CD4-positive, CD25-positive, alpha-beta regulatory T cell (primary cell): ENCODE measurements at regions not wholly inside any gene's neighbourhood (a gene's known extent, or its start where the extent isn't known, plus 50 kb on each side); places are given as distances from the start of the nearest gene placed in this dataset.

Experiments used
- ATAC-seq, 2 donors: fragments of 150-1000 bp; cut with Tn5 transposase; one replicate each; pipeline ENCODE4 v1.10.0; 2021; ENCODE audit warnings: low read depth in 2 of 2, moderate number of reproducible peaks in 2 of 2, moderate library complexity in 1 of 2
- DNase-seq, 3 donors: peaks; one replicate each; pipeline versions ENCODE4 v3.0.0 to v3.0.0-alpha.2; 2012 to 2022; ENCODE audit warnings: mixed read lengths in 1 of 3
- H3K27ac ChIP-seq: one replicate; pipeline ENCODE4 v1.7.0; 2013; ENCODE audit warnings: mild to moderate bottlenecking, low read length; ENCODE audit not compliant: insufficient read depth, poor library complexity, severe bottlenecking
- H3K27me3 ChIP-seq: one replicate; pipeline ENCODE4 v1.7.0; 2013; ENCODE audit warnings: low read length; ENCODE audit not compliant: control insufficient read depth, insufficient read depth
- H3K36me3 ChIP-seq: one replicate; pipeline ENCODE4 v1.7.0; 2013; ENCODE audit warnings: mild to moderate bottlenecking, low read length, moderate library complexity; ENCODE audit not compliant: control insufficient read depth, insufficient read depth
- H3K4me1 ChIP-seq: 2 replicates; pipeline ENCODE4 v1.7.0; 2013; ENCODE audit warnings: mild to moderate bottlenecking, low read length; ENCODE audit not compliant: insufficient read depth, control insufficient read depth, poor library complexity, severe bottlenecking
- H3K4me3 ChIP-seq: one replicate; pipeline ENCODE4 v1.7.0; 2013; ENCODE audit warnings: low read depth, mild to moderate bottlenecking, low read length, moderate library complexity
- H3K9me3 ChIP-seq, 2 experiments: 1 replicate in 1 of 2; 2 replicates in 1 of 2; pipeline ENCODE4 v1.7.0; 2013; ENCODE audit warnings: low read length in 2 of 2, mild to moderate bottlenecking in 1 of 2, moderate library complexity in 1 of 2; ENCODE audit not compliant: control insufficient read depth in 2 of 2
- H3K27ac Mint-ChIP-seq, 3 donors: one replicate each; pipeline ENCODE4 v1.8.0; 2020 to 2022; ENCODE audit warnings: mild to moderate bottlenecking in 3 of 3, mixed read lengths in 3 of 3, moderate library complexity in 2 of 3
- H3K27me3 Mint-ChIP-seq: one replicate; pipeline ENCODE4 v1.8.0; 2022; ENCODE audit warnings: mild to moderate bottlenecking, mixed read lengths
- H3K36me3 Mint-ChIP-seq: one replicate; pipeline ENCODE4 v1.8.0; 2020; ENCODE audit warnings: mixed read lengths
- H3K4me1 Mint-ChIP-seq, 4 donors: one replicate each; pipeline ENCODE4 v1.8.0; 2020 to 2022; ENCODE audit warnings: mixed read lengths in 4 of 4, mild to moderate bottlenecking in 1 of 4
- H3K4me3 Mint-ChIP-seq, 4 donors: one replicate each; pipeline ENCODE4 v1.8.0; 2020 to 2022; ENCODE audit warnings: mild to moderate bottlenecking in 4 of 4, mixed read lengths in 4 of 4, moderate library complexity in 3 of 4
- H3K9me3 Mint-ChIP-seq, 7 donors: one replicate each; pipeline ENCODE4 v1.8.0; 2020 to 2022; ENCODE audit warnings: mixed read lengths in 7 of 7, mild to moderate bottlenecking in 3 of 7, moderate library complexity in 2 of 7

GRCh38 chr2:147172493-147173188, 672.2 kb upstream of the ACVR2A start:
- no peak overlapping the region for H3K4me3 ChIP-seq
- Mint-ChIP-seq H3K27me3 (no peaks in the 10 kb centered on the region), H3K9me3 (peaks cover 0 to 5% (median 1%) of the 10 kb centered on the region in 7 donors), H3K4me3 (no peak overlapping the region), H3K36me3 (no peaks in the 10 kb centered on the region), H3K4me1 (no peaks in the 10 kb centered on the region), H3K27ac (no peak overlapping the region)
- no peaks in the 10 kb centered on the region for H3K9me3 ChIP-seq
- no peaks in the 10 kb centered on the region for H3K27me3 ChIP-seq
- no peak for DNase-seq
- H3K36me3 ChIP-seq = no peaks in the 10 kb centered on the region
- H3K4me1 ChIP-seq = no peaks in the 10 kb centered on the region
- no peak overlapping the region for H3K27ac ChIP-seq
- no peak for ATAC-seq

GRCh38 chr2:147171941-147172340, 672.9 kb upstream of the ACVR2A start:
- Mint-ChIP-seq H3K27ac (no peak overlapping the region), H3K9me3 (peaks cover 0 to 4% (median 1%) of the 10 kb centered on the region in 7 donors), H3K36me3 (no peaks in the 10 kb centered on the region), H3K4me3 (no peak overlapping the region), H3K4me1 (no peaks in the 10 kb centered on the region), H3K27me3 (no peaks in the 10 kb centered on the region)
- no peak for DNase-seq
- no peak overlapping the region for H3K27ac ChIP-seq
- H3K4me3 ChIP-seq = no peak overlapping the region
- H3K36me3 ChIP-seq = no peaks in the 10 kb centered on the region
- no peaks in the 10 kb centered on the region for H3K9me3 ChIP-seq
- no peaks in the 10 kb centered on the region for H3K4me1 ChIP-seq
- no peaks in the 10 kb centered on the region for H3K27me3 ChIP-seq
- no peak for ATAC-seq

DNA sequence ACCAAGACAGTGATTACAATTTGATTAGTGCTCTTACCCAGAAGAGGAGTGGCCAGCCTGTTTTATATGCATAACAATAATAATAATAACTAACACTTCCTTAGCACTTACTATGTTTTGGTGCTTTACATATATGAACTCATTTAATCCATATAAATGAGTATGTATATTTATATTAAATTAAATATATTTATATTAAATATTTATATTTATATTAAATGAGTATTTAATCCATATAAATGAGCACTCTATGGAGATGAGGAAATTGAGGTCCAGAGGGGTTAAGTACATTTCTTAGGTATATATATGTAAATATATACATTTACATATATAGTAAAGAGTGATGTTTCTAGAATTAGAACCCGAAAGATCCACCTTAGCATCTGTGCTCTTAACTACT, 673.9 kb upstream of the ACVR2A start:
- no peak for DNase-seq
- no peak overlapping the region for H3K4me3 ChIP-seq
- H3K4me1 ChIP-seq = no peaks in the 10 kb centered on the region
- H3K27ac ChIP-seq = no peak overlapping the region
- Mint-ChIP-seq H3K4me3 (no peak overlapping the region), H3K27ac (no peak overlapping the region), H3K27me3 (no peaks in the 10 kb centered on the region), H3K36me3 (no peaks in the 10 kb centered on the region), H3K9me3 (peaks cover 0 to 4% (median 1%) of the 10 kb centered on the region in 7 donors), H3K4me1 (no peaks in the 10 kb centered on the region)
- ATAC-seq = no peak
- no peaks in the 10 kb centered on the region for H3K9me3 ChIP-seq
- H3K27me3 ChIP-seq = no peaks in the 10 kb centered on the region
- H3K36me3 ChIP-seq = no peaks in the 10 kb centered on the region

DNA sequence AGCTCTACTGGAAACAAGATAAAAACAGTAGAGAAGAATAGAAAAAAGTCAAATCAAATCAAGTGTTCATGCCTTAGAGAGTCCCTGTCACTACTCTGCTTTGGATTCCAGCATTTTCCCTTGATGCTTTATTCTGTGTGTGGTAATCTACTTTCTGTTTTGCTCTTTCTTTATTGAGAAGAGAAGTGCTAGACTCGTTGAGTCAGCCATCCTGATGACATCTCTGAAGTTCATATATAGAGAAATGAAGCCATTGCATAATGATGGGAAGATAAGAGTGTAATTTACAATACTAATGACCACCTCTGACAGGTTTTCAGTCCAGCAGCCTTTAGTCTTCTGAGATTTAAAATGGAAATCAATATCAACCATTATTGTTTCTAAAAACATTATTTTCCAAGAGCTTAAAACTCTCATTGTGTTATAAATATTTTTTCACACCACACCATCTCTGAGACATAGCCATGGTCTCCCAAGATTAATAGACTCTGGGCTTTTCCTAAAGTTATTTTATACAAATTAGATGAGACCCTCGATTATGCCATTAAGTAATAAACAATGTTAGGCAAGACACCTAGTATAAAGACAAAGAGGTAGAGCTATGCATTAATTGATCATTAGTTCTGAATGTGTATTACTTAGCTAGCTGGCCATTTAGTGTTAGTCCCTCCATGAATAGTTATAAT, 679.0 kb upstream of the ACVR2A start:
- Mint-ChIP-seq H3K4me1 (no peaks in the 10 kb centered on the region), H3K36me3 (no peaks in the 10 kb centered on the region), H3K27ac (no peak overlapping the region)

GRCh38 chr2:147164563-147164962, 680.3 kb upstream of the ACVR2A start:
- H3K27me3 Mint-ChIP-seq = no peaks in the 10 kb centered on the region

More for the DNA sequence above, 679.0 kb upstream of the ACVR2A start:
- H3K4me3 Mint-ChIP-seq = no peak overlapping the region
- Histone ChIP-seq H3K4me1 (no peaks in the 10 kb centered on the region), H3K9me3 (no peaks in the 10 kb centered on the region), H3K36me3 (no peaks in the 10 kb centered on the region), H3K27ac (no peak overlapping the region), H3K4me3 (no peak overlapping the region), H3K27me3 (no peaks in the 10 kb centered on the region)
- DNase-seq (no peak), ATAC-seq (no peak)
- peaks cover 0 to 7% (median 1%) of the 10 kb centered on the region in 7 donors for H3K9me3 Mint-ChIP-seq
- no peaks in the 10 kb centered on the region for H3K27me3 Mint-ChIP-seq

GRCh38 chr2:147161746-147162145, 683.1 kb upstream of the ACVR2A start:
- Mint-ChIP-seq H3K4me3 (no peak overlapping the region), H3K27ac (no peak overlapping the region), H3K36me3 (no peaks in the 10 kb centered on the region), H3K9me3 (peaks cover 0 to 7% (median 0%) of the 10 kb centered on the region in 7 donors), H3K27me3 (no peaks in the 10 kb centered on the region), H3K4me1 (no peaks in the 10 kb centered on the region)
- Histone ChIP-seq H3K27ac (no peak overlapping the region), H3K36me3 (no peaks in the 10 kb centered on the region), H3K27me3 (no peaks in the 10 kb centered on the region), H3K4me3 (no peak overlapping the region), H3K9me3 (no peaks in the 10 kb centered on the region), H3K4me1 (no peaks in the 10 kb centered on the region)
- ATAC-seq (no peak), DNase-seq (no peak)

More at GRCh38 chr2:147164563-147164962, 680.3 kb upstream of the ACVR2A start:
- H3K36me3 Mint-ChIP-seq = no peaks in the 10 kb centered on the region
- H3K4me1 Mint-ChIP-seq = no peaks in the 10 kb centered on the region
- Histone ChIP-seq H3K27me3 (no peaks in the 10 kb centered on the region), H3K4me3 (no peak overlapping the region), H3K4me1 (no peaks in the 10 kb centered on the region), H3K9me3 (no peaks in the 10 kb centered on the region), H3K36me3 (no peaks in the 10 kb centered on the region), H3K27ac (no peak overlapping the region)
- no peak overlapping the region for H3K27ac Mint-ChIP-seq
- no peak overlapping the region for H3K4me3 Mint-ChIP-seq
- DNase-seq (no peak), ATAC-seq (no peak)
- H3K9me3 Mint-ChIP-seq = peaks cover 0 to 8% (median 0%) of the 10 kb centered on the region in 7 donors

- Mint-ChIP-seq H3K4me1 (no peaks in the 10 kb centered on the region), H3K36me3 (no peaks in the 10 kb centered on the region), H3K27ac (no peak overlapping the region), H3K9me3 (peaks cover 0 to 4% (median 0%) of the 10 kb centered on the region in 7 donors), H3K4me3 (no peak overlapping the region), H3K27me3 (no peaks in the 10 kb centered on the region)
- Histone ChIP-seq H3K27me3 (no peaks in the 10 kb centered on the region), H3K4me1 (no peaks in the 10 kb centered on the region), H3K9me3 (no peaks in the 10 kb centered on the region), H3K4me3 (no peak overlapping the region), H3K36me3 (no peaks in the 10 kb centered on the region), H3K27ac (no peak overlapping the region)
- DNase-seq = no peak
- ATAC-seq = no peak
Measured at GRCh38 chr2:147156970-147157369, 687.9 kb upstream of the ACVR2A start.

DNA sequence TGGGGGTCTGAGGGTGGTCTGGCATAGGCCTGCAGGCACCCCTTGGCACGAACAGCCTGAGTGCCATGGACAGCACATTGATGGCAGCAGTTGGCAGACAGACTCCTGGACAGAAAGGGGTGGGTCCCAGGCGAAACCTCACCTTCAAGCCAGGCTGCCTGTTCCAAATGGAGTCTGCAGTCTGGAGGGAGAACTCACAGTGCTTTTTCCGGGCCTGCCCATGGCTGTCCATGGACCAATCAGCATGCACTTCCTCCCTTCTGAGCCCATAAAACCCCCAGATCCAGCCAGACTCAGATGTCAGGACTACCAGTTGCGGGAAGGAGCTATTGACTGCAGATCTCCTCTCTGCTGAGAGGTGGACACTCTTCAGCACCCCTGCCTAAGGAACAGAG, 694.6 kb upstream of the ACVR2A start:
- Histone ChIP-seq H3K4me3 (no peak overlapping the region), H3K27me3 (no peaks in the 10 kb centered on the region), H3K4me1 (no peaks in the 10 kb centered on the region), H3K9me3 (no peaks in the 10 kb centered on the region), H3K27ac (no peak overlapping the region), H3K36me3 (no peaks in the 10 kb centered on the region)
- Mint-ChIP-seq H3K4me3 (no peak overlapping the region), H3K36me3 (no peaks in the 10 kb centered on the region), H3K27ac (no peak overlapping the region), H3K27me3 (peaks cover 5% of the 10 kb centered on the region), H3K4me1 (no peaks in the 10 kb centered on the region), H3K9me3 (peaks cover 0 to 4% (median 0%) of the 10 kb centered on the region in 7 donors)
- DNase-seq = no peak
- no peak for ATAC-seq
